ENCODE measurements at regions not wholly inside any gene's neighbourhood (a gene's known extent, or its start where the extent isn't known, plus 50 kb on each side); places are given as distances from the start of the nearest gene placed in this dataset.

- no peak for ATAC-seq
- H3K27ac Mint-ChIP-seq = no peak overlapping the region
- H3K9me3 Mint-ChIP-seq = no peaks in the 10 kb centered on the region
- peaks cover 15% of the 10 kb centered on the region for H3K4me1 Mint-ChIP-seq
- TF ChIP-seq MYBL2 (CRISPR knock-in tag; IDR thresholded peaks at IDR 0.05) (no peak), ZNF512 (CRISPR knock-in tag; IDR thresholded peaks at IDR 0.05; ENCODE audit: borderline replicate concordance) (no peak), RELA (CRISPR knock-in tag; IDR thresholded peaks at IDR 0.05; ENCODE audit: borderline replicate concordance) (no peak), FOXJ3 (CRISPR knock-in tag; IDR thresholded peaks at IDR 0.05; ENCODE audit: borderline replicate concordance) (no peak), JUN (CRISPR knock-in tag; IDR thresholded peaks at IDR 0.05) (no peak), ZNF317 (CRISPR knock-in tag; IDR thresholded peaks at IDR 0.05; ENCODE audit: borderline replicate concordance, low read depth) (no peak), IRF2 (CRISPR knock-in tag; IDR thresholded peaks at IDR 0.05; ENCODE audit: borderline replicate concordance, low read depth) (no peak), TEAD4 (CRISPR knock-in tag; IDR thresholded peaks at IDR 0.05) (no peak), E2F5 (CRISPR knock-in tag; IDR thresholded peaks at IDR 0.05) (no peak), NR2C2 (CRISPR knock-in tag; IDR thresholded peaks at IDR 0.05) (no peak), ZNF423 (CRISPR knock-in tag; IDR thresholded peaks at IDR 0.05) (no peak), ZNF138 (CRISPR knock-in tag; conservative IDR thresholded peaks at IDR 0.05) (no peak)
- TF ChIP-seq, protein P1, sequence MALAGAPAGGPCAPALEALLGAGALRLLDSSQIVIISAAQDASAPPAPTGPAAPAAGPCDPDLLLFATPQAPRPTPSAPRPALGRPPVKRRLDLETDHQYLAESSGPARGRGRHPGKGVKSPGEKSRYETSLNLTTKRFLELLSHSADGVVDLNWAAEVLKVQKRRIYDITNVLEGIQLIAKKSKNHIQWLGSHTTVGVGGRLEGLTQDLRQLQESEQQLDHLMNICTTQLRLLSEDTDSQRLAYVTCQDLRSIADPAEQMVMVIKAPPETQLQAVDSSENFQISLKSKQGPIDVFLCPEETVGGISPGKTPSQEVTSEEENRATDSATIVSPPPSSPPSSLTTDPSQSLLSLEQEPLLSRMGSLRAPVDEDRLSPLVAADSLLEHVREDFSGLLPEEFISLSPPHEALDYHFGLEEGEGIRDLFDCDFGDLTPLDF (CRISPR knock-in tag; IDR thresholded peaks at IDR 0.05) = no peak
- TF ChIP-seq, protein P2, sequence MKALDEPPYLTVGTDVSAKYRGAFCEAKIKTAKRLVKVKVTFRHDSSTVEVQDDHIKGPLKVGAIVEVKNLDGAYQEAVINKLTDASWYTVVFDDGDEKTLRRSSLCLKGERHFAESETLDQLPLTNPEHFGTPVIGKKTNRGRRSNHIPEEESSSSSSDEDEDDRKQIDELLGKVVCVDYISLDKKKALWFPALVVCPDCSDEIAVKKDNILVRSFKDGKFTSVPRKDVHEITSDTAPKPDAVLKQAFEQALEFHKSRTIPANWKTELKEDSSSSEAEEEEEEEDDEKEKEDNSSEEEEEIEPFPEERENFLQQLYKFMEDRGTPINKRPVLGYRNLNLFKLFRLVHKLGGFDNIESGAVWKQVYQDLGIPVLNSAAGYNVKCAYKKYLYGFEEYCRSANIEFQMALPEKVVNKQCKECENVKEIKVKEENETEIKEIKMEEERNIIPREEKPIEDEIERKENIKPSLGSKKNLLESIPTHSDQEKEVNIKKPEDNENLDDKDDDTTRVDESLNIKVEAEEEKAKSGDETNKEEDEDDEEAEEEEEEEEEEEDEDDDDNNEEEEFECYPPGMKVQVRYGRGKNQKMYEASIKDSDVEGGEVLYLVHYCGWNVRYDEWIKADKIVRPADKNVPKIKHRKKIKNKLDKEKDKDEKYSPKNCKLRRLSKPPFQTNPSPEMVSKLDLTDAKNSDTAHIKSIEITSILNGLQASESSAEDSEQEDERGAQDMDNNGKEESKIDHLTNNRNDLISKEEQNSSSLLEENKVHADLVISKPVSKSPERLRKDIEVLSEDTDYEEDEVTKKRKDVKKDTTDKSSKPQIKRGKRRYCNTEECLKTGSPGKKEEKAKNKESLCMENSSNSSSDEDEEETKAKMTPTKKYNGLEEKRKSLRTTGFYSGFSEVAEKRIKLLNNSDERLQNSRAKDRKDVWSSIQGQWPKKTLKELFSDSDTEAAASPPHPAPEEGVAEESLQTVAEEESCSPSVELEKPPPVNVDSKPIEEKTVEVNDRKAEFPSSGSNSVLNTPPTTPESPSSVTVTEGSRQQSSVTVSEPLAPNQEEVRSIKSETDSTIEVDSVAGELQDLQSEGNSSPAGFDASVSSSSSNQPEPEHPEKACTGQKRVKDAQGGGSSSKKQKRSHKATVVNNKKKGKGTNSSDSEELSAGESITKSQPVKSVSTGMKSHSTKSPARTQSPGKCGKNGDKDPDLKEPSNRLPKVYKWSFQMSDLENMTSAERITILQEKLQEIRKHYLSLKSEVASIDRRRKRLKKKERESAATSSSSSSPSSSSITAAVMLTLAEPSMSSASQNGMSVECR (CRISPR knock-in tag; IDR thresholded peaks at IDR 0.05; ENCODE audit: borderline replicate concordance) = no peak
- no peak overlapping the region for H3K4me3 Mint-ChIP-seq
- POLR2A ChIA-PET = no interaction called here
- no peaks in the 10 kb centered on the region for H3K27me3 Mint-ChIP-seq (ENCODE audit: low read depth)
- CTCF ChIA-PET = no interaction called here
- H3K36me3 Mint-ChIP-seq = no peaks in the 10 kb centered on the region
- no peak for DNase-seq (ENCODE audit: low spot score)
Measured at GRCh38 chr5:175094461-175094860, 349.5 kb downstream of the DRD1 start.

DNA sequence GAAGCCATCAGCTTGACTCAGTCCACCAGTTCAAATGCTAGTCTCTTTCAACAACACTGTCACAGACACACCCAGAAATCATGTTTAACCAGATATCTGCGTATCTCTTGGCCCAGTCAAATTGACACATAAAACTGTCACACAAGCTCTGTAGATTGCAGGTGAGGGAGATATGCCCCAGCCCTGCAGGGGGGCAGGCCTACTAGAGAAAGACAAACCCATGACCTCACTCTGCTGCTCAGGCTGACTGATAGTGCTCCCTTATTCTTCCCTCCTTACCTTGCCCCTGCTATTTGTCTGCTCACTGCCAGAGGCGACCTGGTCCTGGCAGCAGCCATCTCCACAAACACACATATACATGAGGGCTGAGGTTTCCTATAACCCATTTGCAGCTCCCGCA, 351.3 kb downstream of the DRD1 start:
- H3K27me3 Mint-ChIP-seq (ENCODE audit: low read depth) = no peaks in the 10 kb centered on the region
- ChIA-PET CTCF (interaction anchor here (0.5 to 1.2 kb wide), 2 partner anchors 33 to 79 kb away, joined by 5 to 6 read pairs; no protein-coding TSS in a partner anchor), POLR2A (no interaction called here)
- no peak overlapping the region for H3K4me3 Mint-ChIP-seq
- H3K9me3 Mint-ChIP-seq = no peaks in the 10 kb centered on the region
- no peaks in the 10 kb centered on the region for H3K36me3 Mint-ChIP-seq
- ATAC-seq = peak; percentile 39
- TF ChIP-seq PRRX2 (CRISPR knock-in tag; IDR thresholded peaks at IDR 0.05) = no peak
- TF ChIP-seq, protein P3, sequence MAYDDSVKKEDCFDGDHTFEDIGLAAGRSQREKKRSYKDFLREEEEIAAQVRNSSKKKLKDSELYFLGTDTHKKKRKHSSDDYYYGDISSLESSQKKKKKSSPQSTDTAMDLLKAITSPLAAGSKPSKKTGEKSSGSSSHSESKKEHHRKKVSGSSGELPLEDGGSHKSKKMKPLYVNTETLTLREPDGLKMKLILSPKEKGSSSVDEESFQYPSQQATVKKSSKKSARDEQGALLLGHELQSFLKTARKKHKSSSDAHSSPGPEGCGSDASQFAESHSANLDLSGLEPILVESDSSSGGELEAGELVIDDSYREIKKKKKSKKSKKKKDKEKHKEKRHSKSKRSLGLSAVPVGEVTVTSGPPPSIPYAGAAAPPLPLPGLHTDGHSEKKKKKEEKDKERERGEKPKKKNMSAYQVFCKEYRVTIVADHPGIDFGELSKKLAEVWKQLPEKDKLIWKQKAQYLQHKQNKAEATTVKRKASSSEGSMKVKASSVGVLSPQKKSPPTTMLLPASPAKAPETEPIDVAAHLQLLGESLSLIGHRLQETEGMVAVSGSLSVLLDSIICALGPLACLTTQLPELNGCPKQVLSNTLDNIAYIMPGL (CRISPR knock-in tag; IDR thresholded peaks at IDR 0.05) = no peak
- TF ChIP-seq, protein P4, sequence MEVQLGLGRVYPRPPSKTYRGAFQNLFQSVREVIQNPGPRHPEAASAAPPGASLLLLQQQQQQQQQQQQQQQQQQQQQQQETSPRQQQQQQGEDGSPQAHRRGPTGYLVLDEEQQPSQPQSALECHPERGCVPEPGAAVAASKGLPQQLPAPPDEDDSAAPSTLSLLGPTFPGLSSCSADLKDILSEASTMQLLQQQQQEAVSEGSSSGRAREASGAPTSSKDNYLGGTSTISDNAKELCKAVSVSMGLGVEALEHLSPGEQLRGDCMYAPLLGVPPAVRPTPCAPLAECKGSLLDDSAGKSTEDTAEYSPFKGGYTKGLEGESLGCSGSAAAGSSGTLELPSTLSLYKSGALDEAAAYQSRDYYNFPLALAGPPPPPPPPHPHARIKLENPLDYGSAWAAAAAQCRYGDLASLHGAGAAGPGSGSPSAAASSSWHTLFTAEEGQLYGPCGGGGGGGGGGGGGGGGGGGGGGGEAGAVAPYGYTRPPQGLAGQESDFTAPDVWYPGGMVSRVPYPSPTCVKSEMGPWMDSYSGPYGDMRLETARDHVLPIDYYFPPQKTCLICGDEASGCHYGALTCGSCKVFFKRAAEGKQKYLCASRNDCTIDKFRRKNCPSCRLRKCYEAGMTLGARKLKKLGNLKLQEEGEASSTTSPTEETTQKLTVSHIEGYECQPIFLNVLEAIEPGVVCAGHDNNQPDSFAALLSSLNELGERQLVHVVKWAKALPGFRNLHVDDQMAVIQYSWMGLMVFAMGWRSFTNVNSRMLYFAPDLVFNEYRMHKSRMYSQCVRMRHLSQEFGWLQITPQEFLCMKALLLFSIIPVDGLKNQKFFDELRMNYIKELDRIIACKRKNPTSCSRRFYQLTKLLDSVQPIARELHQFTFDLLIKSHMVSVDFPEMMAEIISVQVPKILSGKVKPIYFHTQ (CRISPR knock-in tag; IDR thresholded peaks at IDR 0.05) = no peak
- H3K4me1 Mint-ChIP-seq = peaks cover 15% of the 10 kb centered on the region
- no peak for DNase-seq (ENCODE audit: low spot score)
- no peak overlapping the region; the same call in 1 of the 2 replicates for H3K27ac Mint-ChIP-seq

All from WTC11 (cell line).